ENCODE measurements at regions not wholly inside any gene's neighbourhood (a gene's known extent, or its start where the extent isn't known, plus 50 kb on each side); places are given as distances from the start of the nearest gene placed in this dataset.
A peak's percentile ranks its signal among the peaks of the same experiment; 100 is the strongest.

- H3K27ac ChIP-seq (ENCODE audit: low read length, poor library complexity, severe bottlenecking) = no peak overlapping the region
- WGBS = 86% methylated on average over 29 of the region's 29 CpGs
- H2BK12ac ChIP-seq (ENCODE audit: low read length in 2 of 2) = no peak overlapping the region
- no peak overlapping the region for H3K18ac ChIP-seq (ENCODE audit: low read depth in 1 of 2, low read length in 2 of 2)
- H3K14ac ChIP-seq (ENCODE audit: low read length in 2 of 2) = no peak overlapping the region
- no peak overlapping the region for H2AFZ ChIP-seq (ENCODE audit: low read depth, low read length)
- H4K91ac ChIP-seq (ENCODE audit: low read length) = peak overlapping the region; percentile 15
- no peak overlapping the region for H2BK5ac ChIP-seq (ENCODE audit: low read depth, low read length, poor library complexity, severe bottlenecking)
- peaks cover 2% of the 10 kb centered on the region for H3K9me3 ChIP-seq (ENCODE audit: control insufficient read depth, low read length)
- no peak overlapping the region for H2AK5ac ChIP-seq (ENCODE audit: low read length, severe bottlenecking)
- H2BK15ac ChIP-seq (ENCODE audit: low read depth, poor library complexity, severe bottlenecking) = no peak overlapping the region
- H3K9ac ChIP-seq (ENCODE audit: low read length) = no peak overlapping the region
- H3K4me2 ChIP-seq (ENCODE audit: low read length, poor library complexity, severe bottlenecking) = no peak overlapping the region
- no peaks in the 10 kb centered on the region for H3K4me1 ChIP-seq (ENCODE audit: control insufficient read depth, insufficient read depth, low read depth, low read length)
- H3K23ac ChIP-seq (ENCODE audit: low read length in 2 of 2) = no peak overlapping the region
- H3K36me3 ChIP-seq (ENCODE audit: control insufficient read depth in 1 of 2, insufficient read depth in 2 of 2, low read depth in 1 of 2, low read length in 2 of 2) = no peaks in the 10 kb centered on the region
- H3K27me3 ChIP-seq (ENCODE audit: control insufficient read depth in 1 of 2, insufficient read depth in 1 of 2, low read length in 2 of 2) = no peaks in the 10 kb centered on the region
- no peak overlapping the region for H3K4ac ChIP-seq (ENCODE audit: low read depth in 1 of 2, low read length in 2 of 2)
- no peaks in the 10 kb centered on the region for H3K79me1 ChIP-seq (replicated peaks; ENCODE audit: low read length, poor library complexity, severe bottlenecking)
- DNase-seq = no peak
- no peak overlapping the region for H2BK120ac ChIP-seq (ENCODE audit: low read depth, low read length)
- no peak overlapping the region for H4K8ac ChIP-seq (ENCODE audit: low read length)
- H3K4me3 ChIP-seq (ENCODE audit: insufficient read depth in 1 of 2, low read depth in 1 of 2, low read length in 2 of 2) = no peak overlapping the region
These were observed 254.6 kb upstream of the SOX14 start for GRCh38 chr3:137509354-137510045.

DNA sequence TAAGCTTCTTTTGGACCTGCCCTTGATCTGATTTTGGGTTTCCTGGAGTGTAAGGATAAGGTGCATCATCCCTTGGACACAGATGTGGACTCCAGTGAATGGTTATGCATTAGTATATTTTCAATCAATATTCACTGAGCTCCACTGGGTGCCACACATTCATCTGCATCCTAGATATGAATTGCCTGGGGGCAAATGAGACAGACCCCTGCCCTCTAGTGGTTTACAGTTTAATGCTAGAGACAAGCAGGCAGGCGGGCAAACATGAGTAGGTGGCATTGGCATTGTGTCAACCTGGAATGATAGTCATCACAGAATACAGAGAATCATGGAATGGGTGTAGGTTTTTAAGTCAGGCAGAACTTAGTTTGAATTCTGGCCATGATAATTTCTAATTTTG, 252.5 kb upstream of the SOX14 start:
- Histone ChIP-seq H2BK120ac (ENCODE audit: low read depth, low read length) (no peak overlapping the region), H2BK12ac (ENCODE audit: low read length in 2 of 2) (no peak overlapping the region), H3K79me1 (replicated peaks; ENCODE audit: low read length, poor library complexity, severe bottlenecking) (no peaks in the 10 kb centered on the region), H3K4me2 (ENCODE audit: low read length, poor library complexity, severe bottlenecking) (no peak overlapping the region), H3K4me3 (ENCODE audit: insufficient read depth in 1 of 2, low read depth in 1 of 2, low read length in 2 of 2) (no peak overlapping the region), H2AFZ (ENCODE audit: low read depth, low read length) (no peak overlapping the region), H2BK15ac (ENCODE audit: low read depth, poor library complexity, severe bottlenecking) (no peak overlapping the region), H3K36me3 (ENCODE audit: control insufficient read depth in 1 of 2, insufficient read depth in 2 of 2, low read depth in 1 of 2, low read length in 2 of 2) (no peaks in the 10 kb centered on the region), H4K8ac (ENCODE audit: low read length) (no peak overlapping the region), H3K23ac (ENCODE audit: low read length in 2 of 2) (no peak overlapping the region), H2BK5ac (ENCODE audit: low read depth, low read length, poor library complexity, severe bottlenecking) (no peak overlapping the region), H3K27me3 (ENCODE audit: control insufficient read depth in 1 of 2, insufficient read depth in 1 of 2, low read length in 2 of 2) (no peaks in the 10 kb centered on the region), H3K9ac (ENCODE audit: low read length) (no peak overlapping the region), H3K9me3 (ENCODE audit: control insufficient read depth, low read length) (peaks cover 2% of the 10 kb centered on the region), H3K27ac (ENCODE audit: low read length, poor library complexity, severe bottlenecking) (no peak overlapping the region), H3K18ac (ENCODE audit: low read depth in 1 of 2, low read length in 2 of 2) (no peak overlapping the region), H4K91ac (ENCODE audit: low read length) (no peak overlapping the region), H3K14ac (ENCODE audit: low read length in 2 of 2) (no peak overlapping the region), H3K4ac (ENCODE audit: low read depth in 1 of 2, low read length in 2 of 2) (no peak overlapping the region), H3K4me1 (ENCODE audit: control insufficient read depth, insufficient read depth, low read depth, low read length) (no peaks in the 10 kb centered on the region), H2AK5ac (ENCODE audit: low read length, severe bottlenecking) (no peak overlapping the region)
- no peak for DNase-seq
- WGBS = 63% methylated on average over 1 of the region's 1 CpG

DNA sequence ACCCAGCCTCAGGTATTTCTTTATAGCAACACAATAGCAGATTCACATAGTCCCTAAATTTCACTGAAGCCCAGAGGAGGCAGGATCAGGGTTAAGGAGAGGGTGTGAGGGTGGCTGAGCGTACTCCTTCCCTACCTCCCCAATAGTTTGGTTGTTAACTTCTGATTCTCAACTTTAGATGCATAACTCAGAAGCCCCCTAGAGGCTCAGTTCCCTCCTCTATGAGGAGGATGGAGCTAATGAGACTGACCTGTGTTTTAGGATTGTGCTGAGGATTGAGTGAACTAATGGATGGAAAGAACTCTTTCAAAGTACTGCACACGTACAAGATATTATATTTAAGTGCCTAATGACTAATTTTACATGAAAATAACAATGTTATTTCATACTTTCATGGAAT, 249.3 kb upstream of the SOX14 start:
- Histone ChIP-seq H3K4me3 (ENCODE audit: insufficient read depth in 1 of 2, low read depth in 1 of 2, low read length in 2 of 2) (no peak overlapping the region), H3K79me1 (replicated peaks; ENCODE audit: low read length, poor library complexity, severe bottlenecking) (no peaks in the 10 kb centered on the region), H3K9ac (ENCODE audit: low read length) (no peak overlapping the region), H3K9me3 (ENCODE audit: control insufficient read depth, low read length) (no peaks in the 10 kb centered on the region), H3K14ac (ENCODE audit: low read length in 2 of 2) (no peak overlapping the region), H3K4ac (ENCODE audit: low read depth in 1 of 2, low read length in 2 of 2) (no peak overlapping the region), H3K4me1 (ENCODE audit: control insufficient read depth, insufficient read depth, low read depth, low read length) (no peaks in the 10 kb centered on the region), H3K27me3 (ENCODE audit: control insufficient read depth in 1 of 2, insufficient read depth in 1 of 2, low read length in 2 of 2) (no peaks in the 10 kb centered on the region), H4K91ac (ENCODE audit: low read length) (no peak overlapping the region), H2BK12ac (ENCODE audit: low read length in 2 of 2) (no peak overlapping the region), H3K36me3 (ENCODE audit: control insufficient read depth in 1 of 2, insufficient read depth in 2 of 2, low read depth in 1 of 2, low read length in 2 of 2) (no peaks in the 10 kb centered on the region), H2AFZ (ENCODE audit: low read depth, low read length) (no peak overlapping the region), H3K4me2 (ENCODE audit: low read length, poor library complexity, severe bottlenecking) (no peak overlapping the region), H3K18ac (ENCODE audit: low read depth in 1 of 2, low read length in 2 of 2) (no peak overlapping the region), H4K8ac (ENCODE audit: low read length) (no peak overlapping the region), H2BK15ac (ENCODE audit: low read depth, poor library complexity, severe bottlenecking) (no peak overlapping the region), H2AK5ac (ENCODE audit: low read length, severe bottlenecking) (no peak overlapping the region), H2BK120ac (ENCODE audit: low read depth, low read length) (no peak overlapping the region), H3K23ac (ENCODE audit: low read length in 2 of 2) (no peak overlapping the region), H2BK5ac (ENCODE audit: low read depth, low read length, poor library complexity, severe bottlenecking) (no peak overlapping the region), H3K27ac (ENCODE audit: low read length, poor library complexity, severe bottlenecking) (no peak overlapping the region)
- no CpG with 5 or more reads among the region's 2 CpGs for WGBS
- DNase-seq = no peak

GRCh38 chr3:137519602-137520001, 244.5 kb upstream of the SOX14 start:
- Histone ChIP-seq H3K27me3 (ENCODE audit: control insufficient read depth in 1 of 2, insufficient read depth in 1 of 2, low read length in 2 of 2) (no peaks in the 10 kb centered on the region), H2BK15ac (ENCODE audit: low read depth, poor library complexity, severe bottlenecking) (no peak overlapping the region), H3K79me1 (replicated peaks; ENCODE audit: low read length, poor library complexity, severe bottlenecking) (no peaks in the 10 kb centered on the region), H3K23ac (ENCODE audit: low read length in 2 of 2) (no peak overlapping the region), H2BK5ac (ENCODE audit: low read depth, low read length, poor library complexity, severe bottlenecking) (no peak overlapping the region), H3K4ac (ENCODE audit: low read depth in 1 of 2, low read length in 2 of 2) (no peak overlapping the region), H2BK12ac (ENCODE audit: low read length in 2 of 2) (no peak overlapping the region), H3K14ac (ENCODE audit: low read length in 2 of 2) (no peak overlapping the region), H4K8ac (ENCODE audit: low read length) (no peak overlapping the region), H3K9ac (ENCODE audit: low read length) (no peak overlapping the region), H3K18ac (ENCODE audit: low read depth in 1 of 2, low read length in 2 of 2) (no peak overlapping the region), H2BK120ac (ENCODE audit: low read depth, low read length) (no peak overlapping the region), H3K9me3 (ENCODE audit: control insufficient read depth, low read length) (no peaks in the 10 kb centered on the region), H3K27ac (ENCODE audit: low read length, poor library complexity, severe bottlenecking) (no peak overlapping the region), H3K4me2 (ENCODE audit: low read length, poor library complexity, severe bottlenecking) (no peak overlapping the region), H3K4me3 (ENCODE audit: insufficient read depth in 1 of 2, low read depth in 1 of 2, low read length in 2 of 2) (no peak overlapping the region), H4K91ac (ENCODE audit: low read length) (no peak overlapping the region), H3K4me1 (ENCODE audit: control insufficient read depth, insufficient read depth, low read depth, low read length) (no peaks in the 10 kb centered on the region), H2AFZ (ENCODE audit: low read depth, low read length) (no peak overlapping the region), H2AK5ac (ENCODE audit: low read length, severe bottlenecking) (no peak overlapping the region), H3K36me3 (ENCODE audit: control insufficient read depth in 1 of 2, insufficient read depth in 2 of 2, low read depth in 1 of 2, low read length in 2 of 2) (no peaks in the 10 kb centered on the region)
- 56% methylated on average over 4 of the region's 5 CpGs for WGBS
- DNase-seq = no peak

Measured in mesenchymal stem cell (in vitro differentiated cells and primary cell).